HepG2 (cell line): ENCODE measurements at regions not wholly inside any gene's neighbourhood (a gene's known extent, or its start where the extent isn't known, plus 50 kb on each side); places are given as distances from the start of the nearest gene placed in this dataset.

ENCODE experiments used
- CREB1 ChIP-seq, 2 experiments: fragments of 450-650 bp in 1 of 2; IDR thresholded peaks; 2 replicates each; pipeline ENCODE4 v1.6.1; 2016 to 2017; ENCODE audit warnings: control low read depth in 1 of 2, mild to moderate bottlenecking in 1 of 2, missing compliant biosample characterization in 1 of 2, missing genetic modification characterization in 1 of 2
- POLR2AphosphoS5 ChIP-seq: IDR thresholded peaks from 2 replicates; pipeline ENCODE4 v1.6.1; 2012; ENCODE audit warnings: low read depth, low read length
- TP53 ChIP-seq: sonication (generic); formaldehyde crosslinking; conservative IDR thresholded peaks from 2 replicates; pipeline ENCODE4 v1.4.0; 2020; ENCODE audit warnings: missing genetic modification reagents

DNA sequence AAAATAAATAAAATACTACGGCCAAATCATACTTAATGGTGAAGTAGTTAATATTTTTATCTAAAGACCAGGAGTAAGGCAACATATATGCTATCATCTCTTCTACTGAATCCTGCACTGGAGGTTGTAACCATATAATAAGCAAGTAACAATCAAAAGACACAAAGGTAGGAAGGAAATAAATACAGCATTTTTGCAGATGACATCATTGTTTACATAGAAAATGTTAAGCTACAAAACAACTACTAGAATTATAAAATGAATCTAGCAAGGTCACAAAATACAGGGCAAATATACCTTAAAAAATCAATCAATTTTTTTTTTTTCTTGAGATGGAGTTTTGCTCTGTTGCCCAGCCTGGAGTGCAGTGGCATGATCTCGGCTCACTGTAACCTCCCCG lies 51.6 kb upstream of the BDKRB2 start:
- TF ChIP-seq TP53 = no peak
- TF ChIP-seq POLR2AphosphoS5 = no peak
- TF ChIP-seq CREB1 (IDR thresholded peaks at IDR 0.05) = no peak
- TF ChIP-seq CREB1 (CRISPR knock-in tag; IDR thresholded peaks at IDR 0.05) = no peak
